ENCODE measurements at regions not wholly inside any gene's neighbourhood (a gene's known extent, or its start where the extent isn't known, plus 50 kb on each side); places are given as distances from the start of the nearest gene placed in this dataset.

DNA sequence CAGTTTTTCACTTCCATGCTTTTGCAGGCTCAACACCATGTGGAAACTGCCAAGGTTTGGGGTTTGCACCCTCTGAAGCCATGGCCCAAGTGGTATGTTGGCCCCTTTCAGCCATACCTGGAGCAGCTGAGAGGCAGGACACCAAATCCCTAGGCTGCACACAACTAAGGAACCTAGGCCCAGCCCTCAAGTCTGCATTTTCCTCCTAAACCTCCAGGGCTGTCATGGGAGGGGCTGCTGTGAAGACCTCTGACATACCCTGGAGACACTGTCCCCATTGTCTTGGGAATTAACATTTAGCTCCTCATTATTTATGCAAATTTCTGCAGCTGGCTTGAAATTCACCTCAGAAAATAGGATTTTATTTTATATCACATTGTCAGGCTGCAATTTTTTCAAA lies 856.1 kb downstream of the TECRL start:
- TF ChIP-seq CTCF (IDR thresholded peaks at IDR 0.05; ENCODE audit: insufficient read depth, low read depth, low read length), result no peak
- no peak for DNase-seq (ENCODE audit: low read depth)
- no peak overlapping the region for H3K4me3 ChIP-seq (ENCODE audit: low read depth, low read length)

DNA sequence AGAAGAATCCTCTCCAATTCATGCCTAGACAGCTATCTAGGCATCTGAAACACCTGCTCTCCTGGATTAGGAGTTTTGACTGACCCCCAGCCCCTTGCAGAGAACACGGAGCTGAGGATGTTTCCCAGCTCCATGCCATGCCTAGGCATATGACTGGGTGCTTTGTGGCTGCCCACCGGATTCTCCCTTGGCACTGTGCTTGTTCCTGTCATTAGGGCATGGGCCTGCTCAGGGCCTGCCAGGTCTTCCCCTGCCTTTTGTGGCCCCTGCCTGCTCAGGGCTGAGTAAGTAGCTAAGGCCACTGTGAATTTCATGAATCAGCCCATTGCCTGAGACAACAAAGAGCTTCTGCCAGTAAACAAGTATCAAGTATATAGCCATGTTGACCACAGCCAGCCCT lies 867.4 kb downstream of the TECRL start:
- no peak for DNase-seq (ENCODE audit: low read depth)
- no peak overlapping the region for H3K4me3 ChIP-seq (ENCODE audit: low read depth, low read length)
- TF ChIP-seq CTCF (IDR thresholded peaks at IDR 0.05; ENCODE audit: insufficient read depth, low read depth, low read length), result no peak

DNA sequence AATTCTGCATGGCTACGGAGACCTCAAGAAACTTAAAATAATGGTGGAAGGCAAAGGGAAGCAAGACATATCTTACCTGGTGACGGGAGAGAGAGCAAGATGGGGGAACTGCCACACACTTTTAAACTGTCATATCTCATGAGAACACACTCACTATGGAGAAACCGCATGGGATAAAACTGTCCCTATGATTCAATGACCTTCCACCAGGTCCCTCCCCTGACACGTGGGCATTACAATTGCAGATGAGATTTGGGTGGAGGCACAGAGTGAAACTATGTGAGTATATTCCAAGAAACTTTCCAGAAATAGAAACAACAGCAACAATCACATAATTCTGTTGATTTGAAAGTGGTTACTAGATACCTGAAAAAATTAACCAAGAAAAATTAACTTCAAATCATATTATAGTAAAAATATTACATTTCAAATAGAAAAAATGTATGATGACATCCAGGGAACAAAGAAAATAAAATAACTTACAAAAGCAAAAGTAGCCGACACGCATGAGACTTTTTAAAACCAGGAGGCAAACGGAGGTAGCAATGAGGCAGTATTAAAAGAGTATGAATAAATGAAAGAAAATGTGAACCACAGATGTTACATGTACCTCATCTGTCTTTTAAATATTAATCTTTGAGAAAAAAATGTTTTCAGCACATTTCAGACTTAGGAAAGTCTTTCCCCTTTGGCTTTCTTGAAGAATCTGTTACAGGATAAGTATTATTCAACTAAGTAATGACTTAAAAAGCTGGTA lies 879.5 kb downstream of the TECRL start:
- DNase-seq (ENCODE audit: low read depth), result no peak
- TF ChIP-seq CTCF (IDR thresholded peaks at IDR 0.05; ENCODE audit: insufficient read depth, low read depth, low read length), result no peak
- H3K4me3 ChIP-seq (ENCODE audit: low read depth, low read length), result no peak overlapping the region

- no peak for TF ChIP-seq CTCF (IDR thresholded peaks at IDR 0.05; ENCODE audit: insufficient read depth, low read depth, low read length)
- no peak for DNase-seq (ENCODE audit: low read depth)
- H3K4me3 ChIP-seq (ENCODE audit: low read depth, low read length), result no peak overlapping the region
These were observed 880.8 kb downstream of the TECRL start for GRCh38 chr4:63528256-63528991.

- no peak overlapping the region for H3K4me3 ChIP-seq (ENCODE audit: low read depth, low read length)
- TF ChIP-seq CTCF (IDR thresholded peaks at IDR 0.05; ENCODE audit: insufficient read depth, low read depth, low read length), result no peak
- DNase-seq (ENCODE audit: low read depth), result no peak
These were observed 883.0 kb downstream of the TECRL start for GRCh38 chr4:63526251-63526650.

- DNase-seq (ENCODE audit: low read depth), result no peak
- no peak for TF ChIP-seq CTCF (IDR thresholded peaks at IDR 0.05; ENCODE audit: insufficient read depth, low read depth, low read length)
- no peak overlapping the region for H3K4me3 ChIP-seq (ENCODE audit: low read depth, low read length)
These were observed 884.5 kb downstream of the TECRL start for GRCh38 chr4:63524764-63525163.
